Loucy (cell line): ENCODE measurements at regions not wholly inside any gene's neighbourhood (a gene's known extent, or its start where the extent isn't known, plus 50 kb on each side); places are given as distances from the start of the nearest gene placed in this dataset.

Experiments used
- EZH2phosphoT487 ChIP-seq: fragments of 200-600 bp; IDR thresholded peaks from 2 replicates; pipeline ENCODE4 v1.6.1; 2018; ENCODE audit warnings: antibody characterized with exemption, mild to moderate bottlenecking, moderate library complexity, borderline replicate concordance
- TF ChIP-seq, protein P1 (sequence below): fragments of 200-600 bp; sonication (generic); conservative IDR thresholded peaks from 2 replicates; pipeline ENCODE4 v1.5.1; 2014; ENCODE audit warnings: mild to moderate bottlenecking, antibody characterized with exemption, low read length

DNA sequence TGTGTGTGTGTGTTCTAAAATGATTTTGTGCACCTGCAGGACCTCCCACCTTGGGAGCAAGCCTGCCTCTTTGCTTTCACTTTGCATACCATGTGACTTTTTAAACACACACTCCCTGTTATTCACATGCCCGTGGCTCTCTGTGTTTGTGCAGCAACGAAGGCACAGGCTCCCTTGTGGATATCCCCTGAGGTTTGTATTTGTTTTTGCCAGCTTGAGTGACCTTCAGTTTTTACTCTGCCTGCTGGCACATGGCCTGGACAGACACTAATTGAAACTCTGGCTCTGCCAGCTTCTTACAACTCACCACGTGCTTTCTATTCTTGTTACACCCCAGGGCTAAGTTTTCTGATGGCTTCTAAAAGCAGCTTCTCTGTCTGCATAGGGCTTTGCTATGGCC lies 885.8 kb downstream of the SH3BGRL start:
- TF ChIP-seq EZH2phosphoT487: no peak
- TF ChIP-seq, protein P1, sequence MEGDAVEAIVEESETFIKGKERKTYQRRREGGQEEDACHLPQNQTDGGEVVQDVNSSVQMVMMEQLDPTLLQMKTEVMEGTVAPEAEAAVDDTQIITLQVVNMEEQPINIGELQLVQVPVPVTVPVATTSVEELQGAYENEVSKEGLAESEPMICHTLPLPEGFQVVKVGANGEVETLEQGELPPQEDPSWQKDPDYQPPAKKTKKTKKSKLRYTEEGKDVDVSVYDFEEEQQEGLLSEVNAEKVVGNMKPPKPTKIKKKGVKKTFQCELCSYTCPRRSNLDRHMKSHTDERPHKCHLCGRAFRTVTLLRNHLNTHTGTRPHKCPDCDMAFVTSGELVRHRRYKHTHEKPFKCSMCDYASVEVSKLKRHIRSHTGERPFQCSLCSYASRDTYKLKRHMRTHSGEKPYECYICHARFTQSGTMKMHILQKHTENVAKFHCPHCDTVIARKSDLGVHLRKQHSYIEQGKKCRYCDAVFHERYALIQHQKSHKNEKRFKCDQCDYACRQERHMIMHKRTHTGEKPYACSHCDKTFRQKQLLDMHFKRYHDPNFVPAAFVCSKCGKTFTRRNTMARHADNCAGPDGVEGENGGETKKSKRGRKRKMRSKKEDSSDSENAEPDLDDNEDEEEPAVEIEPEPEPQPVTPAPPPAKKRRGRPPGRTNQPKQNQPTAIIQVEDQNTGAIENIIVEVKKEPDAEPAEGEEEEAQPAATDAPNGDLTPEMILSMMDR: no peak
